ENCODE measurements at regions not wholly inside any gene's neighbourhood (a gene's known extent, or its start where the extent isn't known, plus 50 kb on each side); places are given as distances from the start of the nearest gene placed in this dataset.
A peak's percentile ranks its signal among the peaks of the same experiment; 100 is the strongest.

- ChIA-PET CTCF (no interaction called here), POLR2A (no interaction called here)
- no peak for TF ChIP-seq ZNF704 (tag by site-specific recombination; IDR thresholded peaks at IDR 0.05)
- TF ChIP-seq ZNF341 (tag by site-specific recombination; IDR thresholded peaks at IDR 0.05; ENCODE audit: low read depth): no peak
- TF ChIP-seq ZBTB8A (tag by site-specific recombination; IDR thresholded peaks at IDR 0.05): no peak
- TF ChIP-seq KLF10 (tag by site-specific recombination; IDR thresholded peaks at IDR 0.05): no peak
- no peak for TF ChIP-seq PRDM10 (tag by site-specific recombination; IDR thresholded peaks at IDR 0.05)
- no peak for TF ChIP-seq ATF2 (tag by site-specific recombination; IDR thresholded peaks at IDR 0.05; ENCODE audit: low read depth)
- TF ChIP-seq SALL2 (tag by site-specific recombination; IDR thresholded peaks at IDR 0.05; ENCODE audit: borderline replicate concordance): no peak
- no peak for TF ChIP-seq OSR2 (tag by site-specific recombination; IDR thresholded peaks at IDR 0.05)
- TF ChIP-seq SCRT2 (tag by site-specific recombination; IDR thresholded peaks at IDR 0.05): no peak
- TF ChIP-seq ZFP3 (tag by site-specific recombination; IDR thresholded peaks at IDR 0.05; ENCODE audit: low read depth): no peak
- no peak for TF ChIP-seq SETDB1 (IDR thresholded peaks at IDR 0.05; ENCODE audit: insufficient read length, low read length)
- no peak for TF ChIP-seq ZNF404 (tag by site-specific recombination; IDR thresholded peaks at IDR 0.05)
- H3K27ac ChIP-seq (ENCODE audit: extremely low read depth, low read depth, low read length): no peak overlapping the region
- H3K9me3 ChIP-seq (ENCODE audit: control insufficient read depth, insufficient read depth, low read depth, low read length): no peaks in the 10 kb centered on the region
- H3K4me3 ChIP-seq (ENCODE audit: low read depth, low read length): no peak overlapping the region
- H3K36me3 ChIP-seq (ENCODE audit: control insufficient read depth in 2 of 2, insufficient read depth in 1 of 2, low read length in 2 of 2): no peaks in the 10 kb centered on the region
- no peaks in the 10 kb centered on the region for H3K4me1 ChIP-seq (ENCODE audit: control insufficient read depth, insufficient read depth, low read length)
Observed at GRCh38 chr3:84194029-84194428, 764.8 kb upstream of the CADM2 start.

- TF ChIP-seq BCL11B (tag by site-specific recombination; IDR thresholded peaks at IDR 0.05; ENCODE audit: low read depth) (no peak), ZNF530 (tag by site-specific recombination; IDR thresholded peaks at IDR 0.05; ENCODE audit: low read depth) (no peak)
- CTCF ChIA-PET: no interaction called here
- POLR2A ChIA-PET: no interaction called here
Observed at GRCh38 chr3:84209474-84209873, 749.3 kb upstream of the CADM2 start.

GRCh38 chr3:84223512-84223911 lies 735.3 kb upstream of the CADM2 start:
- no peak overlapping the region for H3K27ac ChIP-seq (ENCODE audit: extremely low read depth, low read depth, low read length)
- H3K9me3 ChIP-seq (ENCODE audit: control insufficient read depth, insufficient read depth, low read depth, low read length): no peaks in the 10 kb centered on the region
- H3K4me3 ChIP-seq (ENCODE audit: low read depth, low read length): no peak overlapping the region
- no peak for TF ChIP-seq WT1 (tag by site-specific recombination; IDR thresholded peaks at IDR 0.05)
- TF ChIP-seq SETDB1 (IDR thresholded peaks at IDR 0.05; ENCODE audit: insufficient read length, low read length): peak; percentile 76
- ChIA-PET CTCF (no interaction called here), POLR2A (no interaction called here)
- no peaks in the 10 kb centered on the region for H3K36me3 ChIP-seq (ENCODE audit: control insufficient read depth in 2 of 2, insufficient read depth in 1 of 2, low read length in 2 of 2)
- H3K4me1 ChIP-seq (ENCODE audit: control insufficient read depth, insufficient read depth, low read length): no peaks in the 10 kb centered on the region

More at GRCh38 chr3:84209474-84209873, 749.3 kb upstream of the CADM2 start:
- Histone ChIP-seq H3K4me3 (ENCODE audit: low read depth, low read length) (no peak overlapping the region), H3K36me3 (ENCODE audit: control insufficient read depth in 2 of 2, insufficient read depth in 1 of 2, low read length in 2 of 2) (no peaks in the 10 kb centered on the region), H3K27ac (ENCODE audit: extremely low read depth, low read depth, low read length) (no peak overlapping the region), H3K9me3 (ENCODE audit: control insufficient read depth, insufficient read depth, low read depth, low read length) (no peaks in the 10 kb centered on the region), H3K4me1 (ENCODE audit: control insufficient read depth, insufficient read depth, low read length) (no peaks in the 10 kb centered on the region)

All from HEK293 (cell line).